H1 (cell line): ENCODE measurements at regions not wholly inside any gene's neighbourhood (a gene's known extent, or its start where the extent isn't known, plus 50 kb on each side); places are given as distances from the start of the nearest gene placed in this dataset.

ENCODE experiments used
- CTCF ChIA-PET: fragments of 300-600 bp; sonication (Branson Sonifier 250); formaldehyde crosslinking; loops from one replicate; lab custom pipeline; 2021; ENCODE audit not compliant: partially characterized antibody; lab: Charles Lee
- POLR2A ChIA-PET: fragments of 300-600 bp; sonication (Branson Sonifier 250); formaldehyde crosslinking; loops from one replicate; lab custom pipeline; 2021; ENCODE audit warnings: inconsistent platforms; ENCODE audit not compliant: partially characterized antibody; lab: Charles Lee
- DNase-seq, 2 experiments: peaks; one replicate each; pipeline versions ENCODE4 v3.0.0 to v3.0.0-alpha.2; 2010 to 2022; ENCODE audit warnings: low spot score in 2 of 2, low read depth in 1 of 2, mixed read lengths in 1 of 2
- FAIRE-seq: peaks from 2 replicates; lab custom pipeline; 2011; peaks lifted over from hg19 to GRCh38; lab: Jason Lieb, UNC
- H2AFZ ChIP-seq: 2 replicates; pipeline ENCODE4 v1.8.1; 2012; ENCODE audit warnings: low read length, inconsistent platforms
- H2AK5ac ChIP-seq: 2 replicates; pipeline ENCODE4 v1.6.1; 2013; ENCODE audit warnings: low read depth, low read length
- H2BK120ac ChIP-seq: replicated peaks from 2 replicates; pipeline ENCODE3; 2013; ENCODE audit warnings: low read depth, low read length, inconsistent platforms
- H2BK12ac ChIP-seq: 2 replicates; pipeline ENCODE4 v1.6.1; 2013; ENCODE audit warnings: low read depth, low read length
- H2BK15ac ChIP-seq: 2 replicates; pipeline ENCODE4 v1.6.1; 2013; ENCODE audit warnings: low read length
- H2BK20ac ChIP-seq: 2 replicates; pipeline ENCODE4 v1.6.1; 2013; ENCODE audit warnings: low read length
- H2BK5ac ChIP-seq: 2 replicates; pipeline ENCODE4 v1.6.1; 2013; ENCODE audit warnings: low read depth, low read length
- H3K14ac ChIP-seq: 2 replicates; pipeline ENCODE4 v1.6.1; 2013; ENCODE audit warnings: inconsistent platforms; ENCODE audit not compliant: insufficient read length
- H3K18ac ChIP-seq: 2 replicates; pipeline ENCODE4 v1.6.1; 2013; ENCODE audit warnings: low read length; ENCODE audit errors: extremely low read depth
- H3K23ac ChIP-seq: 2 replicates; pipeline ENCODE4 v1.6.1; 2013; ENCODE audit warnings: inconsistent platforms; ENCODE audit not compliant: insufficient read length
- H3K23me2 ChIP-seq: 2 replicates; pipeline ENCODE4 v1.6.1; 2013; ENCODE audit warnings: low read depth, low read length
- H3K27ac ChIP-seq: 2 replicates; pipeline ENCODE4 v1.6.1; 2011; ENCODE audit warnings: low read depth, low read length, inconsistent platforms
- H3K27me3 ChIP-seq, 4 experiments: replicated peaks in 1 of 4; 1 replicate in 1 of 4; 2 replicates in 3 of 4; pipeline versions ENCODE4 v1.6.1 to v1.8.1; 2011 to 2013; ENCODE audit warnings: low read length in 3 of 4, mild to moderate bottlenecking in 3 of 4, inconsistent platforms in 2 of 4, mixed read lengths in 2 of 4, moderate library complexity in 1 of 4; ENCODE audit not compliant: control insufficient read depth in 3 of 4, insufficient read depth in 3 of 4; ENCODE audit errors: extremely low read depth in 1 of 4
- H3K36me3 ChIP-seq, 4 experiments: 2 replicates each; pipeline versions ENCODE4 v1.6.1 to v1.8.1; 2011 to 2013; ENCODE audit warnings: mild to moderate bottlenecking in 4 of 4, low read length in 3 of 4, moderate library complexity in 2 of 4, control low read depth in 1 of 4, inconsistent platforms in 1 of 4; ENCODE audit not compliant: insufficient read depth in 4 of 4, control insufficient read depth in 2 of 4
- H3K4ac ChIP-seq: replicated peaks from 2 replicates; pipeline ENCODE3; 2013; ENCODE audit warnings: low read length, low read depth, mixed read lengths, inconsistent platforms; ENCODE audit not compliant: insufficient read length
- H3K4me1 ChIP-seq, 4 experiments: replicated peaks in 1 of 4; 1 replicate in 1 of 4; 2 replicates in 3 of 4; pipeline versions ENCODE4 v1.6.1 to v1.8.1; 2011 to 2013; ENCODE audit warnings: low read length in 3 of 4, inconsistent platforms in 2 of 4, mixed read lengths in 1 of 4; ENCODE audit not compliant: insufficient read depth in 4 of 4, control insufficient read depth in 3 of 4
- H3K4me2 ChIP-seq, 2 experiments: 2 replicates each; pipeline versions ENCODE4 v1.6.1 to v1.8.1; 2011 to 2013; ENCODE audit warnings: low read depth in 2 of 2, low read length in 2 of 2, control low read depth in 1 of 2, inconsistent platforms in 1 of 2, mild to moderate bottlenecking in 1 of 2; ENCODE audit not compliant: insufficient read depth in 1 of 2
- H3K4me3 ChIP-seq, 4 experiments: fragments of 200-600, 300-600 bp in 1 of 4; sonication (generic), shearing (Covaris generic), sonication (Bioruptor Twin) in 1 of 4; 2 replicates each; pipeline versions ENCODE4 v1.5.1 to v1.8.1; 2011 to 2016; ENCODE audit warnings: low read length in 4 of 4, low read depth in 3 of 4, control low read depth in 2 of 4, inconsistent platforms in 2 of 4, mild to moderate bottlenecking in 2 of 4, mixed read lengths in 1 of 4, moderate library complexity in 1 of 4; ENCODE audit not compliant: insufficient read depth in 2 of 4; ENCODE audit errors: extremely low read depth in 1 of 4
- H3K56ac ChIP-seq: replicated peaks from 2 replicates; pipeline ENCODE3; 2013; ENCODE audit warnings: low read depth, mild to moderate bottlenecking, mixed read lengths, low read length, inconsistent platforms; ENCODE audit not compliant: insufficient read length
- H3K79me1 ChIP-seq: 2 replicates; pipeline ENCODE4 v1.6.1; 2013; ENCODE audit warnings: low read depth, low read length, control low read depth
- H3K79me2 ChIP-seq, 2 experiments: 2 replicates each; pipeline versions ENCODE4 v1.6.1 to v1.8.1; 2012 to 2013; ENCODE audit warnings: low read length in 2 of 2, mild to moderate bottlenecking in 2 of 2, inconsistent platforms in 1 of 2; ENCODE audit not compliant: insufficient read depth in 2 of 2, control insufficient read depth in 1 of 2
- H3K9ac ChIP-seq, 4 experiments: replicated peaks in 1 of 4; 1 replicate in 1 of 4; 2 replicates in 3 of 4; pipeline versions ENCODE4 v1.6.1 to v1.8.1; 2011 to 2013; ENCODE audit warnings: low read depth in 3 of 4, low read length in 3 of 4, control low read depth in 2 of 4, mild to moderate bottlenecking in 2 of 4, moderate library complexity in 2 of 4, inconsistent platforms in 1 of 4; ENCODE audit errors: extremely low read depth in 1 of 4
- H3K9me3 ChIP-seq, 2 experiments: 2 replicates each; pipeline versions ENCODE4 v1.6.1 to v1.8.1; 2012 to 2013; ENCODE audit warnings: mild to moderate bottlenecking in 2 of 2, moderate library complexity in 2 of 2, control low read depth in 1 of 2, inconsistent platforms in 1 of 2, low read depth in 1 of 2, low read length in 1 of 2, mixed read lengths in 1 of 2; ENCODE audit not compliant: insufficient read depth in 2 of 2
- H4K20me1 ChIP-seq, 2 experiments: replicated peaks in 1 of 2; 2 replicates each; pipeline versions ENCODE3 to v1.8.1; 2011 to 2013; ENCODE audit warnings: inconsistent platforms in 2 of 2, low read length in 2 of 2, mild to moderate bottlenecking in 1 of 2; ENCODE audit not compliant: insufficient read depth in 2 of 2, control insufficient read depth in 1 of 2
- H4K5ac ChIP-seq: 2 replicates; pipeline ENCODE4 v1.6.1; 2013; ENCODE audit warnings: low read length, low read depth, mixed read lengths, inconsistent platforms; ENCODE audit not compliant: insufficient read length
- H4K8ac ChIP-seq: 2 replicates; pipeline ENCODE4 v1.8.0; 2013; ENCODE audit warnings: mild to moderate bottlenecking, moderate library complexity, low read length, inconsistent platforms; ENCODE audit not compliant: insufficient read depth; ENCODE audit errors: extremely low read depth
- H4K91ac ChIP-seq: replicated peaks from 2 replicates; pipeline ENCODE3; 2013; ENCODE audit warnings: low read length, mixed read lengths, inconsistent platforms; ENCODE audit not compliant: insufficient read length
- ASH2L ChIP-seq: fragments of 200-600, 300-600 bp; sonication (generic); IDR thresholded peaks from one replicate; pipeline ENCODE4 v1.7.1; 2017; ENCODE audit warnings: low read length
- CEBPB ChIP-seq: IDR thresholded peaks from 2 replicates; pipeline ENCODE4 v1.6.1; 2012; ENCODE audit warnings: low read depth, low read length
- CHD2 ChIP-seq: IDR thresholded peaks from 2 replicates; pipeline ENCODE4 v1.6.1; 2012; ENCODE audit warnings: low read length, improper control_type of control experiment
- EZH2 ChIP-seq: fragments of 200-600 bp; sonication (generic); IDR thresholded peaks from 2 replicates; pipeline ENCODE4 v1.7.1; 2012; ENCODE audit warnings: low read depth, mild to moderate bottlenecking, moderate library complexity, low read length, inconsistent platforms; ENCODE audit not compliant: severe bottlenecking
- GTF2F1 ChIP-seq: IDR thresholded peaks from 2 replicates; pipeline ENCODE4 v1.6.1; 2012; ENCODE audit warnings: low read depth, low read length, improper control_type of control experiment, borderline replicate concordance
- HDAC6 ChIP-seq: IDR thresholded peaks from one replicate; pipeline ENCODE4 v1.7.1; 2012; ENCODE audit warnings: low read depth, mild to moderate bottlenecking, inconsistent platforms, low read length, moderate library complexity
- POLR2AphosphoS5 ChIP-seq: IDR thresholded peaks from 2 replicates; pipeline ENCODE4 v1.6.1; 2011; ENCODE audit warnings: low read depth, low read length
- RNF2 ChIP-seq: fragments of 200-900, 300-1000 bp; sonication (generic); IDR thresholded peaks from 2 replicates; pipeline ENCODE4 v1.7.1; 2016; ENCODE audit warnings: borderline replicate concordance, low read depth, mild to moderate bottlenecking, antibody characterized with exemption, low read length; ENCODE audit not compliant: poor library complexity, severe bottlenecking; ENCODE audit errors: missing control alignments
- SIRT6 ChIP-seq: IDR thresholded peaks from one replicate; pipeline ENCODE4 v1.7.1; 2012; ENCODE audit warnings: low read length, inconsistent platforms
- USF2 ChIP-seq: IDR thresholded peaks from 2 replicates; pipeline ENCODE4 v1.6.1; 2011; ENCODE audit warnings: low read length, improper control_type of control experiment
- YY1 ChIP-seq: IDR thresholded peaks from 2 replicates; pipeline ENCODE4 v1.6.1; 2011; ENCODE audit warnings: low read depth, mild to moderate bottlenecking, low read length
- WGBS, 2 experiments: shearing (Covaris generic) in 1 of 2; methylation state at CpG; one replicate each; pipeline versions ENCODE4 v1.1.6 to v1.1.7; 2013 to 2015; ENCODE audit warnings: low lambda C conversion rate in 2 of 2, mixed read lengths in 2 of 2, inconsistent platforms in 1 of 2, low coverage in 1 of 2, missing lambda C conversion rate in 1 of 2; ENCODE audit not compliant: insufficient replicate concordance in 2 of 2, insufficient coverage in 1 of 2, insufficient read length in 1 of 2; ENCODE audit errors: extremely low coverage in 1 of 2, missing lambda C conversion rate in 1 of 2; 5-methylcytosine and 5-hydroxymethylcytosine counted together

GRCh38 chr14:80133457-80133856 lies 77.8 kb downstream of the DIO2 start:
- no peak overlapping the region for H2BK12ac ChIP-seq
- CTCF ChIA-PET, result interaction anchor here (0.8 kb wide), 1 partner anchor 454 kb away, joined by 3 read pairs; no protein-coding TSS in a partner anchor
- H2AFZ ChIP-seq, result no peak overlapping the region
- H4K8ac ChIP-seq, result no peak overlapping the region
- no peaks in the 10 kb centered on the region for H3K27me3 ChIP-seq
- no peaks in the 10 kb centered on the region; a peak in 1 of 8 replicates for H3K36me3 ChIP-seq
- no peak overlapping the region for H2BK20ac ChIP-seq
- H3K4me1 ChIP-seq, result no peaks in the 10 kb centered on the region
- no peak overlapping the region for H3K4me3 ChIP-seq
- H2BK15ac ChIP-seq, result no peak overlapping the region
- no peaks in the 10 kb centered on the region for H3K79me1 ChIP-seq
- H2BK5ac ChIP-seq, result no peak overlapping the region
- H3K14ac ChIP-seq, result no peak overlapping the region
- no peaks in the 10 kb centered on the region for H3K23me2 ChIP-seq
- no peaks in the 10 kb centered on the region for H3K79me2 ChIP-seq
- H3K27ac ChIP-seq, result no peak overlapping the region
- no peak overlapping the region for H2AK5ac ChIP-seq
- H3K4me2 ChIP-seq, result no peak overlapping the region
- POLR2A ChIA-PET, result no interaction called here
- peaks cover 20% of the 10 kb centered on the region in 2 experiments for H3K9me3 ChIP-seq
- no peak overlapping the region for H3K56ac ChIP-seq
- FAIRE-seq (no peak), DNase-seq (no peak)
- no peak overlapping the region for H3K18ac ChIP-seq
- no peak overlapping the region for H4K5ac ChIP-seq
- no peak overlapping the region for H3K9ac ChIP-seq
- H3K4ac ChIP-seq, result no peak overlapping the region
- 87% methylated on average over 3 of the region's 3 CpGs; no CpG with 5 or more reads in 1 of the 2 experiments for WGBS, 2 experiments
- H4K91ac ChIP-seq, result no peak overlapping the region
- no peak for TF ChIP-seq RNF2
- no peak for TF ChIP-seq CHD2
- TF ChIP-seq SIRT6, result no peak
- TF ChIP-seq CEBPB, result no peak
- no peak for TF ChIP-seq YY1
- TF ChIP-seq EZH2, result no peak
- TF ChIP-seq HDAC6, result no peak
- no peak for TF ChIP-seq USF2
- no peak for TF ChIP-seq GTF2F1
- TF ChIP-seq POLR2AphosphoS5, result no peak
- TF ChIP-seq ASH2L, result no peak
- no peak overlapping the region for H2BK120ac ChIP-seq
- no peaks in the 10 kb centered on the region for H4K20me1 ChIP-seq
- H3K23ac ChIP-seq, result no peak overlapping the region
